ENCODE measurements at regions not wholly inside any gene's neighbourhood (a gene's known extent, or its start where the extent isn't known, plus 50 kb on each side); places are given as distances from the start of the nearest gene placed in this dataset.

GRCh38 chr3:40869013-40869412 is 330.3 kb upstream of the CTNNB1 start:
- Histone ChIP-seq H3K27me3 (ENCODE audit: insufficient read depth, poor library complexity, severe bottlenecking) (no peaks in the 10 kb centered on the region), H3K27ac (replicated peaks) (no peak overlapping the region), H3K4me3 (replicated peaks; ENCODE audit: insufficient read depth, low read length) (no peak overlapping the region)
- TF ChIP-seq POLR2AphosphoS5 (IDR thresholded peaks at IDR 0.05; ENCODE audit: low read depth) (no peak), SPI1 (IDR thresholded peaks at IDR 0.05; ENCODE audit: borderline replicate concordance, low read depth) (no peak), CTCF (IDR thresholded peaks at IDR 0.05; ENCODE audit: insufficient read depth, low read length) (no peak), GABPA (IDR thresholded peaks at IDR 0.05; ENCODE audit: low read depth) (no peak)
- TF ChIP-seq, protein P1, sequence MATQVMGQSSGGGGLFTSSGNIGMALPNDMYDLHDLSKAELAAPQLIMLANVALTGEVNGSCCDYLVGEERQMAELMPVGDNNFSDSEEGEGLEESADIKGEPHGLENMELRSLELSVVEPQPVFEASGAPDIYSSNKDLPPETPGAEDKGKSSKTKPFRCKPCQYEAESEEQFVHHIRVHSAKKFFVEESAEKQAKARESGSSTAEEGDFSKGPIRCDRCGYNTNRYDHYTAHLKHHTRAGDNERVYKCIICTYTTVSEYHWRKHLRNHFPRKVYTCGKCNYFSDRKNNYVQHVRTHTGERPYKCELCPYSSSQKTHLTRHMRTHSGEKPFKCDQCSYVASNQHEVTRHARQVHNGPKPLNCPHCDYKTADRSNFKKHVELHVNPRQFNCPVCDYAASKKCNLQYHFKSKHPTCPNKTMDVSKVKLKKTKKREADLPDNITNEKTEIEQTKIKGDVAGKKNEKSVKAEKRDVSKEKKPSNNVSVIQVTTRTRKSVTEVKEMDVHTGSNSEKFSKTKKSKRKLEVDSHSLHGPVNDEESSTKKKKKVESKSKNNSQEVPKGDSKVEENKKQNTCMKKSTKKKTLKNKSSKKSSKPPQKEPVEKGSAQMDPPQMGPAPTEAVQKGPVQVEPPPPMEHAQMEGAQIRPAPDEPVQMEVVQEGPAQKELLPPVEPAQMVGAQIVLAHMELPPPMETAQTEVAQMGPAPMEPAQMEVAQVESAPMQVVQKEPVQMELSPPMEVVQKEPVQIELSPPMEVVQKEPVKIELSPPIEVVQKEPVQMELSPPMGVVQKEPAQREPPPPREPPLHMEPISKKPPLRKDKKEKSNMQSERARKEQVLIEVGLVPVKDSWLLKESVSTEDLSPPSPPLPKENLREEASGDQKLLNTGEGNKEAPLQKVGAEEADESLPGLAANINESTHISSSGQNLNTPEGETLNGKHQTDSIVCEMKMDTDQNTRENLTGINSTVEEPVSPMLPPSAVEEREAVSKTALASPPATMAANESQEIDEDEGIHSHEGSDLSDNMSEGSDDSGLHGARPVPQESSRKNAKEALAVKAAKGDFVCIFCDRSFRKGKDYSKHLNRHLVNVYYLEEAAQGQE (IDR thresholded peaks at IDR 0.05; ENCODE audit: insufficient replicate concordance, low read depth) = no peak
- DNase-seq (ENCODE audit: low read depth in 1 of 2, low spot score in 1 of 2) = no peak

DNA sequence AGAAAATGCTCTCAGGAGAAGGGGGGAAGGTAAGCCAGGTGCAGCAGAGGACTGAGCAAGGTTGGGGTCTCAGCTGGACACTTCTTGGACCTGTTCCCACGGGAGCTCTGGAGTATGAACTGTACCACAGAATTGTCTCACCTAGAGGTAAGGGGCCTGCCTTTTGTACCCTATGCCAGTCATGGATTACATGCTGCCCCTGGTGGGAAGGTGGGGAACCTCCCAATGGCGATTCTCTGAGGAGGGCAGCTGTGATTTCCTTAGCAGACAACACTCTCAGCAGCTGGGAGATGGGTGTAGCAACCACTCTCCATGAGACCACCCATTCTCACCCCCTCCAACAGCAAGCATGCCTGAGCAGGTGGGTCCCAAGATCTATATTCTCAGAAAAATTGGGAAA is 329.4 kb upstream of the CTNNB1 start:
- Histone ChIP-seq H3K27me3 (ENCODE audit: insufficient read depth, poor library complexity, severe bottlenecking) (no peaks in the 10 kb centered on the region), H3K4me3 (replicated peaks; ENCODE audit: insufficient read depth, low read length) (no peak overlapping the region), H3K27ac (replicated peaks) (no peak overlapping the region)
- TF ChIP-seq CTCF (IDR thresholded peaks at IDR 0.05; ENCODE audit: insufficient read depth, low read length) (no peak), GABPA (IDR thresholded peaks at IDR 0.05; ENCODE audit: low read depth) (no peak), POLR2AphosphoS5 (IDR thresholded peaks at IDR 0.05; ENCODE audit: low read depth) (no peak), SPI1 (IDR thresholded peaks at IDR 0.05; ENCODE audit: borderline replicate concordance, low read depth) (no peak)
- TF ChIP-seq, protein P1 (IDR thresholded peaks at IDR 0.05; ENCODE audit: insufficient replicate concordance, low read depth) = no peak
- DNase-seq (ENCODE audit: low read depth in 1 of 2, low spot score in 1 of 2) = no peak

GRCh38 chr3:40871394-40871793 is 327.9 kb upstream of the CTNNB1 start:
- no peak for TF ChIP-seq CTCF (IDR thresholded peaks at IDR 0.05; ENCODE audit: insufficient read depth, low read length)
- no peak for DNase-seq (ENCODE audit: low read depth in 1 of 2, low spot score in 1 of 2)
- no peak overlapping the region for H3K27ac ChIP-seq (replicated peaks)
- no peak overlapping the region for H3K4me3 ChIP-seq (replicated peaks; ENCODE audit: insufficient read depth, low read length)
- no peaks in the 10 kb centered on the region for H3K27me3 ChIP-seq (ENCODE audit: insufficient read depth, poor library complexity, severe bottlenecking)

- H3K27me3 ChIP-seq (ENCODE audit: insufficient read depth, poor library complexity, severe bottlenecking) = no peaks in the 10 kb centered on the region
- no peak overlapping the region for H3K27ac ChIP-seq (replicated peaks)
- no peak overlapping the region for H3K4me3 ChIP-seq (replicated peaks; ENCODE audit: insufficient read depth, low read length)
- DNase-seq (ENCODE audit: low read depth in 1 of 2, low spot score in 1 of 2) = no peak
- TF ChIP-seq, protein P1 (IDR thresholded peaks at IDR 0.05; ENCODE audit: insufficient replicate concordance, low read depth) = no peak
- no peak for TF ChIP-seq CTCF (IDR thresholded peaks at IDR 0.05; ENCODE audit: insufficient read depth, low read length)
- TF ChIP-seq POLR2AphosphoS5 (IDR thresholded peaks at IDR 0.05; ENCODE audit: low read depth) = no peak
- TF ChIP-seq GABPA (IDR thresholded peaks at IDR 0.05; ENCODE audit: low read depth) = no peak
- no peak for TF ChIP-seq SPI1 (IDR thresholded peaks at IDR 0.05; ENCODE audit: borderline replicate concordance, low read depth)
These were observed 326.9 kb upstream of the CTNNB1 start for GRCh38 chr3:40872258-40872920.
